ENCODE measurements at regions not wholly inside any gene's neighbourhood (a gene's known extent, or its start where the extent isn't known, plus 50 kb on each side); places are given as distances from the start of the nearest gene placed in this dataset.

DNA sequence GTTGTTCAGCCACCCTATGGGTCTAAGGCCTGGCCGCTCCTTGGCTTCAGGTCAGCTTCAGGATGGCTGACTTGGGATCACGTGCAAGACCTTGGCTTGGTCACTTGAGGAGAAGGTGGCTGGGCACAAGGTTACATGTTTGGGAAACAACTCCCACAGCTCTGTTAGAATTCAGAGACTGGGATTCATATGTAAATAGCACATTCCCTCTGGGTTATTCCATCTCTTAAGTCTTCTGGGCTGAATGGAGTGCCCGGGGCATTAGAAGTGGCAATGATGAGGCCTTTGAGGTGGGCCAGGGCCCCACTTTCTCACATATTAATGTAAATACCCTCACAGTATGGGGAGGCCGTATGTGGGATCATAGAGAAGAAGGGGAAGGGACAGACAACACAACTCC, 150.9 kb downstream of the EFNB2 start:
- H3K27me3 ChIP-seq = no peaks in the 10 kb centered on the region
- no peak for DNase-seq (ENCODE audit: low read depth in 1 of 2, low spot score in 1 of 2)
- no peaks in the 10 kb centered on the region for H3K36me3 ChIP-seq
- TF ChIP-seq, protein P1, sequence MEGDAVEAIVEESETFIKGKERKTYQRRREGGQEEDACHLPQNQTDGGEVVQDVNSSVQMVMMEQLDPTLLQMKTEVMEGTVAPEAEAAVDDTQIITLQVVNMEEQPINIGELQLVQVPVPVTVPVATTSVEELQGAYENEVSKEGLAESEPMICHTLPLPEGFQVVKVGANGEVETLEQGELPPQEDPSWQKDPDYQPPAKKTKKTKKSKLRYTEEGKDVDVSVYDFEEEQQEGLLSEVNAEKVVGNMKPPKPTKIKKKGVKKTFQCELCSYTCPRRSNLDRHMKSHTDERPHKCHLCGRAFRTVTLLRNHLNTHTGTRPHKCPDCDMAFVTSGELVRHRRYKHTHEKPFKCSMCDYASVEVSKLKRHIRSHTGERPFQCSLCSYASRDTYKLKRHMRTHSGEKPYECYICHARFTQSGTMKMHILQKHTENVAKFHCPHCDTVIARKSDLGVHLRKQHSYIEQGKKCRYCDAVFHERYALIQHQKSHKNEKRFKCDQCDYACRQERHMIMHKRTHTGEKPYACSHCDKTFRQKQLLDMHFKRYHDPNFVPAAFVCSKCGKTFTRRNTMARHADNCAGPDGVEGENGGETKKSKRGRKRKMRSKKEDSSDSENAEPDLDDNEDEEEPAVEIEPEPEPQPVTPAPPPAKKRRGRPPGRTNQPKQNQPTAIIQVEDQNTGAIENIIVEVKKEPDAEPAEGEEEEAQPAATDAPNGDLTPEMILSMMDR (IDR thresholded peaks at IDR 0.05; ENCODE audit: low read depth, low read length) = no peak
- H3K27ac ChIP-seq = no peak overlapping the region
- H3K4me1 ChIP-seq (ENCODE audit: low read depth) = peaks cover 17% of the 10 kb centered on the region
- H3K9me3 ChIP-seq (ENCODE audit: low read depth) = no peaks in the 10 kb centered on the region
- H3K4me3 ChIP-seq = no peak overlapping the region

DNA sequence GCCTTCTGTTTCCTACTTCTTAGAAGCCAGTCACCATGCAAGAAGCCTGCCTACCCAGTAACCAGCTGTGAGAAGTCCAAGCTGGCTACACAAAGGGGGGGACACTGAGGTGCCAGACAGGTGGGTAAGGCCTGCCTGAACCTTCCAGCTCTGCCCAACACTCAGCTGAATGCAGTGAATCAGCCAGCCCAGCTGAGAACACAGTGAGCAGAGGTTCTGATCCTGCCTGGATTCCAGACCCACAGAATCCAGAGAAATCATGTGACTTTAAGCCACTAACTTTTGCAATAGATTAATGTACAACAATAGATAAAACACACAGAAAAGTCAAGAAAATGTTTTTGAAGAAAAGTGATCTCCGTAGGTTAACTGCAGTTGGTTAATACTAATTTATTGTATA, 151.7 kb downstream of the EFNB2 start:
- peaks cover 17% of the 10 kb centered on the region for H3K4me1 ChIP-seq (ENCODE audit: low read depth)
- H3K27ac ChIP-seq = no peak overlapping the region
- no peaks in the 10 kb centered on the region for H3K27me3 ChIP-seq
- TF ChIP-seq, protein P1 (IDR thresholded peaks at IDR 0.05; ENCODE audit: low read depth, low read length) = no peak
- DNase-seq (ENCODE audit: low read depth in 1 of 2, low spot score in 1 of 2) = peak in 1 of 2 donors; percentile 34
- no peaks in the 10 kb centered on the region for H3K36me3 ChIP-seq
- no peaks in the 10 kb centered on the region for H3K9me3 ChIP-seq (ENCODE audit: low read depth)
- no peak overlapping the region for H3K4me3 ChIP-seq

DNA sequence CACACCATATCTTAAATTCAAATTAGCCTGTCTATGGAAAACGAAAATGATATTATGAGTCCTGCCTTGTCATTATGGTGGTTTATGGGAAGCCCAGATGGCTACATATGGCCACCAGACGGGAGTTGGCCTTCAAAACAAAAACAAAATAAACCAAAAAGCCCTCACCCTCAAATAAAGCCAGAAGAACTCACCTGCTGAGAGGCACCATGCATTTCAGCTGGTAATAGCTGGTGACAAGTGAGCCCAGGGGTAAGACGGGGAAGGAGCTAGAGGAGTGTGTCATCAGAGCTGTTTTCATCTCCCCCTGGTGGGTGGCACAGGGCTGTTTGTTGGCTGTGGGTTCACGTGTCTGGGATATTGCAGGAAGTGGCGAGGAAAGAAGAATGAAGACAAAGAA, 152.9 kb downstream of the EFNB2 start:
- Histone ChIP-seq H3K36me3 (no peaks in the 10 kb centered on the region), H3K4me3 (no peak overlapping the region), H3K27me3 (no peaks in the 10 kb centered on the region), H3K4me1 (ENCODE audit: low read depth) (peaks cover 17% of the 10 kb centered on the region), H3K9me3 (ENCODE audit: low read depth) (no peaks in the 10 kb centered on the region), H3K27ac (no peak overlapping the region)
- DNase-seq (ENCODE audit: low read depth in 1 of 2, low spot score in 1 of 2) = no peak
- TF ChIP-seq, protein P1 (IDR thresholded peaks at IDR 0.05; ENCODE audit: low read depth, low read length) = no peak

DNA sequence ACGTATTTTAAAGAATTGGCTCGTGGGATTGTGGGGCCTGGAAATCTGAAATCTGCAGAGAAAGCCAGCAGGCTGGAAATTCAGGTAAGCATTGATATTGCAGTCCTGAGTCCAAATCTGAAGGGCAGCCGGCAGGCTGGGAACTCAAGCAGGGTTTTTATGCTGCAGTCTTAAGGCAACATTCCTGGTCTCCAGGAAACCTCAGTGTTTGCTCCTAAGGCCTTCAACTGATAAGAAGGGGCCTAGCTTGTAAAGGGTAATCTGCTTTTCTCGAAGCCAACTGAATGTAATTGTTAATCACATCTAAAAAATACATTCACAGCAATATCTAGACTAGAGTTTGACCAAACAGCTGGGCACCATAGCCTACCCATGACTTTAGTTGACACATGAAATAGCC, 154.4 kb downstream of the EFNB2 start:
- Histone ChIP-seq H3K27me3 (no peaks in the 10 kb centered on the region), H3K27ac (no peak overlapping the region), H3K36me3 (no peaks in the 10 kb centered on the region), H3K4me1 (ENCODE audit: low read depth) (peaks cover 17% of the 10 kb centered on the region), H3K4me3 (no peak overlapping the region), H3K9me3 (ENCODE audit: low read depth) (no peaks in the 10 kb centered on the region)
- DNase-seq (ENCODE audit: low read depth in 1 of 2, low spot score in 1 of 2) = peak; percentile 67 to 83
- TF ChIP-seq, protein P1 (IDR thresholded peaks at IDR 0.05; ENCODE audit: low read depth, low read length) = no peak

DNA sequence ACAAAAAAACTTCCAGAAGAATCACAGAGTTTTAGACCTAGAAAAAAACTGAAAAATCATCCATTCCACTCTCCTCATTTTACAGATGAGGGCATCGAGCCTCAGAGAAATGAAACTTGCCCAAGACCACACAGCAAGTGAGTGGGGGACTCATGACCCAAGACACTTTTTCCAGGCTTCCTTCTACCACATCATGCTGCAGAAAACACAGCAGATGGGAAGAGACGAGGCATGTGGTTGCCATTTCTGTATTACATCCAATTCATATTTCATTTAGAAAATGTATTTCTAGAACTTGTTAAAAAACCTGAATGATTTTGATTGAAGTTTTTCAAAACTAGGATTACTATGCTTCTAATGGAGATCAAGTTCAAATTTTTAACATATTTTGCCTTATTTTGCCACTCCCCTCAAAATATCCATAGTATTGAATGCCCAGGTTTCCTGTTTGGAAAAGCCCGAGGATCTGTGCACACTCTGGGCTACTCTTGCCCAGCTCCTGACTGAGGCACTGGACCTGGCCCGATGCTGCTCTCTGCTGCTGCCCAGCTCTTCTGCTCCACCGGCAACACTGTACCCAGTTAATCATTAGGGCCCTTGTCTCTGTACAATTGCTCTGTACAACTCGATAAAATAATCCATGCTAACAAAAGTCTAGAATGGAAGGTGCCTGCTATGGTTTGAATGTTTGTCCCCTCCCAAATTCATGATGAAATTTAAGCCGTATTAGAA, 157.4 kb downstream of the EFNB2 start:
- Histone ChIP-seq H3K27me3 (no peaks in the 10 kb centered on the region), H3K4me3 (no peak overlapping the region), H3K9me3 (ENCODE audit: low read depth) (no peaks in the 10 kb centered on the region), H3K4me1 (ENCODE audit: low read depth) (peaks cover 17% of the 10 kb centered on the region), H3K36me3 (no peaks in the 10 kb centered on the region), H3K27ac (no peak overlapping the region)
- TF ChIP-seq, protein P1 (IDR thresholded peaks at IDR 0.05; ENCODE audit: low read depth, low read length) = no peak
- no peak for DNase-seq (ENCODE audit: low read depth in 1 of 2, low spot score in 1 of 2)

Measured in cardiac muscle cell (in vitro differentiated cells and primary cell).